Iris pigment epithelial cell (primary cell): ENCODE measurements at regions not wholly inside any gene's neighbourhood (a gene's known extent, or its start where the extent isn't known, plus 50 kb on each side); places are given as distances from the start of the nearest gene placed in this dataset.

Experiments
- DNase-seq: peaks from one replicate; pipeline ENCODE4 v3.0.0-alpha.2; 2011; ENCODE audit warnings: low read depth

DNA sequence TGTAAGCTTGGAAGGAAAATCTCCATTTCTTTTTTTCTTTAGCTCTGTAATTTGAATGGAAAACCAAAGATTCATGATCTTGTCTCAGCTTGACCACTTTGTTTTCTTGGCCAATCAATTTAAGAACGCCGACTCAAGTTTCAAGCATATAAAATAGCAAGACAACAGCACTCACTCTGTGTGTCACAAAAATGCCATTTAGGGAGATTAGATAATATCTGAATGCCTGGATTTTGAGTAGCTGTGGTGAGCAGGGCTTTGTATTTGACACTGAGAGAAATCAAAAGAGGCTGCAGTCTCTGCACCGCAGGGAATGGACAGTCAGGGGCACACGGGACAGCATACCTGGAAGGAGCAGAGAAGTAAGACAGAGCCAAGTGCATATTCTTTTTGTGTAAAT is 209.5 kb upstream of the SLC10A2 start:
- no peak for DNase-seq

DNA sequence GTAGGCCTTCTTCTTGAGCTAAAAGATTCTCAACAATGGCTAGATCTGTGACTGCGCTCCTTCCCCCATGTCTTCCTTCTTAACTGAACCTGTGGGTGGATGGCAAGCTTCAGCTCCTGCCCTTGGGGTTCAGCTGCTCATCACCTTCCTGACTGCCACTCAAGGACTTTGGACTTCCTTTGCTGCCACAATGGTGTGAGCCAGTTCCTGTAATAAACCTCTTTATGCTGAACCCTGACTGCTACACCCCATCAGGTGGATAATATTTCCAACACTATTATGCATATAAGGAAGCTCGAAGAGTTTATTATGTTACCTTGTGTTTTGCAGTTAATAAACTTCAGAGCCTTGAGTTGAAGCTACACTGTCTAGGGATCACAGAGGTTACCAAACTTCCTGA is 208.9 kb upstream of the SLC10A2 start:
- DNase-seq, result no peak

DNA sequence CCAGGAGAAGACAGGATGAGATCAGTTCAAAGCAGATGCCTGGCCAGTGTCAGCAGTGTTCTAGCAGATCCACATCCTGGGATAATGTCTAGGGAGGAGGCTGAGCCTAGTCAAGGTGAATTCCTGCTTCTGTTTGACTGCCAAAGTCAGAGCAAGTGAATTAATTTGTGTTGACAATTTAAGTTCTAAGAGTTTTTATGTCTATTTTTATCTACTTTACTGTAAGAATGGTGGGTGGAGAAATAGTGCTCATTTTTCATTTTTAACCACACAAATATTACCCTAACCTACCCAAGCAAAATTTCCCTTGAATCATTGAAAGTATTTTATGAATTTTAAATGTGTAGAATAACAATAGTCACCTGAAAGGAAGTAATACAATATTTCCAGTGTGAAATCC is 207.6 kb upstream of the SLC10A2 start:
- DNase-seq, result no peak

DNA sequence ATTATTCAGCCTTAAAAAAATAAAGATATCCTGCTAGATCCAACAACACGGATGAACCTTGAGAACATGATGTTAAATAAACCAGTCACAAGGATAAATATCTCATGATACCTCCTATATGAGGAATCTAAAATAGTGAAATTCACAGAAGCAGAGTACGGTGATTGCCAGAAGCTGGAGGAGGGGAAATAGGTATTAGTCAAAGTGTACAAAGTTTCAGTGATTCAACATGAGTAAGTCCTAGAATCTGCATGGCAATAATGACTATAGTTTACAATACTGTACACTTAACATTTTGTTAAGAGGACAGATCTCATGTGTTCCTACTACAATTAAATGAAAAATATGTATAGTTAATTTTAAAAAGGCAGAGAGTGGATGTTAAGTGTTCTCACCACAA is 206.6 kb upstream of the SLC10A2 start:
- DNase-seq, result peak; percentile 39

DNA sequence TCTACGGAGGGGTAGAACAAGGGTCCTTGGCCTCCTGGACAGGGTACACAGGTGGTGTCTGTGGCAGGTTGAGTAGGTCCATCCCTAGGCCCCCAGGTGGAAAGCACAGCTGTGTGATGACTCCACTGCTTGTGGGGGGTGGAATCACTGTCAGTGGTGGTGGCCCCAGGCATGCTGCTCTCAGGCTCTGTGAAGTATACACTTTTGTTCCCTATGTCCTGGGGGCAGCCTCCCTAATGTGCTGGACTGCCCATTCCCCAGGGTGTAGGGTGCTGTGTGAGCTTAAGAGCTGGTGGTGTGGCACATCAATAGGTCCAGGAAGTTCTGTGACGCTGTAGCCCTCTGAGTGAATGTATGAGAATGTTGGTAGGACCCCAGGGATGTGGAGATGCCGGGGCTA is 197.2 kb upstream of the SLC10A2 start:
- DNase-seq, result no peak

DNA sequence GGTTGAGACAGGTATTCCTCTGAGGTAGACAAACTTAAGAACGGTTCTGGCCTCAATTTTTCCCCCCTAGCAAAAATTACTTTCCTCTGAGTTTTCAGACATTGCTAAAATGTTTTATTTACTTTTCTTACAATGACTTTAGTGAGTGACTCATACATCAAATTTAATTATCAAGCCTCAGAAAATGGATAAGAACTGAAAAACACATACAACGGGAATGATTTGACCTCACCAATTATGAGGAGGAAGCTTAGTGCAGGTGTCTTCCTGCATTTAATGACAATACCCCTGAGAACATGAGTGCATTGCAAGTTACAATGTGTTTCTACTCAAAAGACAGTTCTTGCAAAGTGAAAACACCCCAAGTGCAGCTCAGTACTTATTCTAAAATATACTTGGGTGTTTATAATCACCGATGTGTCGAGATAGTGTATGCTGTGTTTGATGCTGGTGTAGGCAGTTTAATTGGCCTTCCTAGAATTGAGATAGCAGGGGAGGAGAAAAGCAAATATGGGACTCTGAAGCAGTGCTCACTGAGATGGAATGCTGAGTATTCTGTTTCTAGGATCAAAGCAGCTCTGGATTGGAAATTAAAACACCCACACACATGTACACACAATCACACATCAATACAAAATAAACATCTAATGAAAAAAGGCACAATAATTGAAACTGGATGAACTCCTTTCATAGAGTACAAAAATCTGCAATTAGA is 189.5 kb upstream of the SLC10A2 start:
- peak; percentile 7 for DNase-seq

DNA sequence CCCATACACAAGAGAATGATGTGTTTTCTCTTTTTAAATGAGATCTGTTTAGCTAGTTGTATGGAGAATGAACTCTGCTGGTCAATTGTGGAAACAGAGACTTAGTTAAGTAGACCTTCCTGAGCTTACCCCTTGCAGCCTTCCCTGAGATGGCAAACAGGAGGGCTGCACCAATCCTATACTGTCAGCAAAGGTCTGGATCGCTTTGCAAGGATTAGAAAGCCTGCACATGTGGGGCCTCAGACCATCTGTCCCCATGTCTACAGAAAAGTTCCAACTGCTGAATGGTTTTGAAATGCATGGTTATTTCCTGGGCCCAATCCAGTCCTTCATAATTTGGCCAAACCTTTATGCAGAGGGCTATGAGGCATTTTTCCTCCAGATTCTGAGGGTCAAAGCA is 183.9 kb upstream of the SLC10A2 start:
- DNase-seq, result no peak

DNA sequence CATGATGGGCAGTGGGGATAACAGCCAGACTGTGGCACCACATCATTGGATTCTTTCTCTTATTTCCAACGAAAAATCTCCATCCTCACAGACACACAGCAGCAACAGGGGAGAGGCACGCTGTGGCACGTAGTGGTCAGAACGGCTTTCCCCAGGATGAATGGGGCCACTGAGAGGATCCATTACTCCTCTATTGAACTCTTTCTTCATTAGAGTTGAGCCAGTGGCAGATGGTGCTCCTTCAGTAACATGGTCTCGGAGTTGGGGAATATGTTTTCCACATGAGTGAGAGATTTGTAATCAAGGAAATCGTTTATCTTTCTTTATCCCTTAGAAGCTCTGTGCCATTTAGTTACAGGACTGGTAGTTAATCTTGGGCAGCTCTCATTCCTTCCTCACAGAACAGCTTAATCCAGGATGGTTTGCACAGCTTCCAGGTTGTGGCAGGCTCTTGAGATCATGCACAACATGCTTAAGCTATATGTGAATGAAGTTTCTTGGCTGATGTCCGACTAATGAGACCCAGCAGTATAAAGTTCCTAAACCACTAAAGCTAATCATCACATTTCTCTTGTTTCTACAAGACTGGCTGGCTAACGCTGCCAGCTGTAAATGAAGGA is 180.5 kb upstream of the SLC10A2 start:
- no peak for DNase-seq

DNA sequence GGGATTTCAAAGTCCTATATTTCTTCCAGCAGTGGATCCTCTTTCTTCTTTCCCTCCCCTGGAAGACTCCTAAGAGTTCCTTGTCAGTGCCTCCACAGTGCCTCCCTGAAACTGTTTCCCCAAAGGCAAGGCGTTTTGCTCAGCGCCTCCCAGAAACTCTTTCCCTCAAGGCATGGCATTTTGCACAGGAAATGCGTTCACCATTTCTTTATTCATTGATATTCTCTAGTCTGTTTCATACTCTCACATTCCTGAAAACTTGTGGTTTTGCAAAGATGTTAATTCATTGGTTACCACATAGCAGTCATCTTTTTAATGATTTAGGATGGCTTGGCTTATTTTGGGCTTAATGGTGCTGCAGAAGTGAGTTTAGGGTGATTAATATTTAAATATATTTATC is 177.3 kb upstream of the SLC10A2 start:
- no peak for DNase-seq

DNA sequence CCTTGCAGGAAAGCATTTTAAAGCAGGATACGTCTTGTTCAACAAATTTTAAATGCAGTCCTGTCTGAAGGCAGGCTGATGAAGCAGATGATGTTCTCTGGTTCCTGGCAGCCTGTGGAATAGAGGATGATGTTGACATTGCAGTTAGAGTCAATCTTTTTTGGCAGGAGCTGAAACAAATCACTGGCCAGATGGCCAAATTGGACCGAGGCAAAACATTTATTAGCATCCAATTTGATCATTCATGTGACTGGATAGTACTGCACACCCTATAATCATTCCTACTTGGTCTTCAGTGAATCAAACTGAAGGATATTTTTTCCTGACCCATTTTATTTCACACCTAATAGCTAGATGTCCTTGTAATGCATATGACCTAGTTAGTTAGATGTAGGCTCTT is 172.2 kb upstream of the SLC10A2 start:
- DNase-seq, result no peak

DNA sequence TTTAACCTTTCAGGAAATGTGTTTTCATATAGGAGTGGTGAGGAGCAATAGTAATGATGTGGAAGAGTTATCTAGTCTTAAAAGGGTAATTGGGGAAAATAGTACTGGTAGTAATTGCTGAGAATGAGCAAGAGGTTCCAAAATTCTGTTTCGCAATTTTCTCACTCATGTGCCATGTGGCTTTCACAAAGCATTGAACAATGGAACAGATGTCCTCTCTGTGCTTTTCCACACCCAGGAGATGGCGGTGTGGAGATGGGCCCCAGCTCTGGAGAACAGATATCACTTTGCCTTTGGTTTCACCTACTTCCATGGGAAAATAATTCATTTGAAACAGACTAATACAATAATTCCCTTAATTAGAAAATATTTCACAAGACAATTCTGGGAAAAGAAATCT is 170.0 kb upstream of the SLC10A2 start:
- DNase-seq, result peak; percentile 14

DNA sequence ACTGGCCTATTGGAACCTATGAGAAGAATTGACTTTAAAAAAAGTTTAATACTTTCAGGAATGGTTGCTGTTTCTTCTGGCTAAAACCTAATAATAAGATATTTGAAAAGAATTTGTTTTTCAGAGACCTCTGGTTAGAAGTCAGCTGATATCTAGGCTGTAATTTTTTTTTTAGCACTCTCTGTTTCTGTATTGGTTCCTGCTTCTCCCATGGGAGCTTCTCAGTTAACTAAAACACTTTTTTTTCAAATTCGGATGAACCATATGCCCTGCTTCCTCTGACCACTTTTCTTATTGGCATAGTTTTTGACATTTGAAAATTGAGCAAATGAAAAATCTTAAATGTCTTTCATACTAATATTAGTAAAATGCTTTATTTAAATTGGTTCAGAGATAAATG is 163.5 kb upstream of the SLC10A2 start:
- DNase-seq, result no peak

DNA sequence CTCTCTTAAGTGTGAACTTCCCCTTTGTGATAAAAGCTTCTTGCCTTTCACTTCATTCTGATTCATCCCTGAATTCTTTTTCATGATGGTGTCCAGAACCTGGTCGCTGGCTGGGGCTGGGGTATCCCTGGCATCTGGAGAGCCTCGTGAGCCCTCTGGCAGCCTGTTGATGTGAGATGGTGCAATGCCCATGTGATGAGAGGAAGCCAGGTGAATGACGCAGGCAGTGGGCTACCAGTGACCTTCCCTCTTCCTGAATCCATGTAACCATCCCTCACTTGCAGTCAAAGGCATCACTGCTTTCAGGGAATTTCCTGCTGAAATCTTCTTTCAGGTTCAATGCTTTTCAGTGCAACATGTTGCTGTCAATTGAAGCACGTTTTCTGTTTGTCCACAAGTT is 158.6 kb upstream of the SLC10A2 start:
- DNase-seq, result no peak

DNA sequence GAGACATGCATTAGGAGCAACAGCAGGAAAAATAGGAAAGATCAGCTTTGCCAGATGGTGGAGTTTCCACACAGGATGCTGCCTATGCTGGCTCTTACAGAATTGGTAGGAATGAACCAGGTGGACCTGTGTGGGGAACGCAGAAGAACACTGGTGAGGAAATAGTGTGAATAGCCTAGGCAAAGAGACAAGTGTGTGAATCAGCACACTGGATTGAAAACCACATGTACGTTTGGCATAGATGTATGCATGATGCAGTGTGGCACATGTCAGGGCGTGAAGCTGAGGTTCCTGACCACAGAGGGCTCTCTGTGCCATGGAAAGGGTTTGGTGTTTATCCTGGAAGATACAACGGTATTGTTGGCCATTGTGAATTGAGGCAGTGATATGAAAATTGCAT is 156.5 kb upstream of the SLC10A2 start:
- no peak for DNase-seq

DNA sequence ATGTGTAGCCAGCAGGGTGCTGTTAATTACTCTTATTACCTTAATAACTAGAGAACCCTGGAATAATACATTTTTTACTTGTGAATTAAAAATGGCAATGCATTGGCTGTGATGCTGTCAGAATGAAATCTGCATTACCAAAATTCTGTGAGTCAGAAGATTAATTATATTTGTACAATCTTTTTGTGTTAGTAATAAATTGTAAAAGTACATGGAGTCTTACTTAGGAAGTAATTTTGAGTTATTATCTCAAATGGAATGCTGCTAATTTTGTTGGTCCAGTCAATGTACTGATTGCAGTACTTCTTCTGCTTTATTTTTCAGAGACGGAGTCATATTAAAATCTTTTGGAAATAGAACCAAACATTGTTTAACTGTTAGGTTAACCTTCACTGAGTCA is 152.0 kb upstream of the SLC10A2 start:
- DNase-seq, result no peak

DNA sequence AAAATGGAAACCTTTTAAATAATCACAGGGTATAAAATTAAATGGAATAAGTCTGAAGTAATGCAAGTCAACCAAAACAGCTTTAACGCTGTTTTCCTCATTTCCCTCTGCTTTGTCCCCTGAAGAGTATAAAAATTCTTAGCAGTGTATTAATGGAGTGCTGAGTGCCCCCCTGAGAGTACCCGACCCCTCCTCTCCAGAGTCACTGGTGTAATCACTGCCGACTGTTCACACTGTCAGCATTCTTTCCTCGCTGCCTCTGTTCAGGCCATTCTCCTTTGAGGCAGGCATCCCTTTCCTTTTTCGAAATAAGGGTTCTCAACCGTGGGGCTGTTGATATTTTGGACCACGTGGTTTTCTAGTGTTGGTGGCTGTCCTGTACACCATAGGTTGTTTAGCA is 146.9 kb upstream of the SLC10A2 start:
- DNase-seq, result no peak

DNA sequence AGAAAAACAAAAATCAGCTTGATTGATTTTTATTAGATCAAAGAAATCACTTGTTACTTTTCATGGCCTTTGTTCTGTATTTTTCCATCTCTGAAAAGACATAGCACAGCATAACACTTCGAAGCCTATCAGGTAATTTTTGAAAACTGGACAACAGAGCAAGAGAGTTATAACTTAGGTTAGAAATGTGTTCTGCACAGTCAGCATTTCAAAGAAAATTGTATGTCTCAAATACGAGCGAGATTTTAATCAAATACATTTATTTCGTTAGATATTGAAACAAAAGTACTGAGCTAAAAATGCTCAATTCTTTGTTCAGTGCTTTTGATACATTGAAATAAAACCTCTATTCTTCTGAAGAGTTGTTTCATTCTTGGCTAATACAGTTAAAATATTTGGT is 144.1 kb upstream of the SLC10A2 start:
- no peak for DNase-seq

DNA sequence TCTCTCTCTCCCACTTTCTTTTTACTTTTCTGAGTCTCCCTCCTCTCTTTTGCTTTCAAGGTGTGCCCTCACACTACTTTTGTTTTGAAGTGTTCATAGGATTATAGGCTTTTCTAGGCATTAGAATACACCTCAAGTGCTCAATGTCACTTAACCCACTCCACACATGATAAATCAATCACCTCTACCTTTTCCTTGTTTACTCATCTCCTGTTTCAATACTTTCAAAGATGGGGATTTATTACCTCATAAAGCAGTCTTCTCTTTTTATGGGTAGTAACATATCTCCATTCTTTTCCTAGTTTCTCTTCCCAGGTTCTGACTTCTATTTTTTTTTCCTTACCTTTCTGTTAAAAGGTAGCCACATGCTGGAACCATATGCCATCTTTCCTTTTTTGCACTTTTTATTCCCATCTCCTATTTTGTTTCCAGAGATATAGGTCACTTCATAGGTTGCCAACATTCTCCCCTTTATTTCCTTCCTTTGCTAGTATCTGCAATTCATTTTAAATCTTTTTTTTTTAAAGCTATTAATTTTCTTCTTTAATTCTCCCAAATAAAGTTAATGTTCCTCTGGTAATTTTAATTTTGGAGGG is 137.6 kb upstream of the SLC10A2 start:
- no peak for DNase-seq

DNA sequence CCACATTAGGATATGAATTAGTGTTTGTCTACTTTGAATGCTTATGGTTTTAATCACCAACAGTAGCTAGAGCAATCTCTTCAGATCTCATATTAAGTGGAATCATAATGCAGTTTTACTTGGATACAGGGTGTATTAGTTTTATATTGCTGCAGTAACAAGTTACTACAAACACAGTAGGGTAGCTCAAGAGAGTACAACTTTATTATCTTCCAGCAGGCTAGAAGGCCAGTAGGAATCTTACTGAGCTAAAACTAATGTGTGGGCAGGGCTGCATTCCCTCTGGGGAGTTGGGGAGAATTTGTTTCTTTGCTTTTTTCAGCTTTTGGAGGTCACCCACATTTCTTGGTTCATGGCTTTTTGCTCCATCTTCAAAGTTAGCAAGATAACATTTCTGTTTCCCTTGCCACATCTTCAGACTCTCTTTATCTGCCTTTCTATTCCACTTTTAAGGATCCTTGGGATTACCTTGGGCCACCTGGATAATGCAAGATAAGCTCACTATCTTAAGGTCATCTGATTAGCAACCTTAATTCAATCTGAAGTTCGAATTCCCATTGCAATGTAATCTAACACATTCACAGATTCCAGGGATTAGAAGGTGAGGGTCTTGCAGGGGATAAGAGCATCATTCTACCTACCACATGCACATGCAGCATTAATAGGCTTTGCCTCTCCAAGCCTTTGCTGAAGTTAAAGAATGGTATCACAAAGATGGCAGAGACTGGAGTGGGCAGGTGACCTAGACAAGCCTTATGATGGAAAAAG is 134.1 kb upstream of the SLC10A2 start:
- DNase-seq, result no peak

DNA sequence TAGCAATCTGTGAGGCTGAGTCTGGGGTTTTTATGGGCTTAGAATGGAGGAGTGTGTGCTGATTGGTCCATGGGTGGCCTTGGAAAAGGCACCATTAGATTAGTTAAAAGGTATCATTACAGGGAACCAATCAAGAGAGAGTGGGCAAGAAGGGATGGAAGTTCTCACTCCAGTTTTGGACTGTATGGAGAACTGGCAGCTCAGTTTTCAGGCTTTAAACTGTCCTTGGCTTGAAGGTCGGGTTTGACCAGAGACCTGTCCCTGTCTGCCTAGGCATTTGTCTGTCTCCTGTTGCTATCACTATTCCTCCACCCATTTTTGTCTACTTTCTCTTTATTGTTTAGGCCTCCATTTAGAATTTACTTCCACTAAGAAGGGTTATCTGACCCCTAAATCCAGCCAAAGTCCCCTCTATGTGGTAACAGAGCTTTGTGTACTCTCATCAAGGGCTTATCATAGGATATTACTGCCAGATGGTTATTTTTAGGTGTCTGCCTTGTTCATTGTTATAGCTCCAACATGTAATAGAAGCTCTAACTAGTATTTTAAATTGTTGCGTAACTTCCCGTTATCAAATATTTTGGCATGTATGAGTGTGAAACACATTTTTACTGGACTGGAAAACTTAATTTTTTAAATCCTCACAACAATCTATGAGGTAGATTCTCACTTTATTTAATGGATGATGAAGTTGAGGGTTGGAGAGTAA is 133.3 kb upstream of the SLC10A2 start:
- DNase-seq, result no peak

DNA sequence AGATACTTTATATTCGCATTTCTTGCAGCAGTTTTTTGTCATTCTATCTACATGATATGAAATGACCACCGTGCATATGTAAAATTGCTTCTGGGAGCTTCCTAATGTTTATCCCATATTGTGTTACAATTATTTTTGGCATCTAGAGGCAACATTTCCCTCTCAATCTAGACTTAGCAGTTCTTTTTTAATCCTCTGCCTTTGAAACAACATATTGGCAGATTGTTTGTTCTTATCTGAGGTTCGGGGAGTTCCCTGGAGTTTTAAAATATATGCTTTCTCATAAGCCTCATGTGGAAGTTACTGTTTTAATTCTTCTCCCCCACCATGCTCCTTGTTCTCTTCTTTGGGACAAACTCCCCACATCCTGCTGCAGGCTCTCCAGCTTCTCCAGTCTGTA is 130.1 kb upstream of the SLC10A2 start:
- DNase-seq, result no peak

DNA sequence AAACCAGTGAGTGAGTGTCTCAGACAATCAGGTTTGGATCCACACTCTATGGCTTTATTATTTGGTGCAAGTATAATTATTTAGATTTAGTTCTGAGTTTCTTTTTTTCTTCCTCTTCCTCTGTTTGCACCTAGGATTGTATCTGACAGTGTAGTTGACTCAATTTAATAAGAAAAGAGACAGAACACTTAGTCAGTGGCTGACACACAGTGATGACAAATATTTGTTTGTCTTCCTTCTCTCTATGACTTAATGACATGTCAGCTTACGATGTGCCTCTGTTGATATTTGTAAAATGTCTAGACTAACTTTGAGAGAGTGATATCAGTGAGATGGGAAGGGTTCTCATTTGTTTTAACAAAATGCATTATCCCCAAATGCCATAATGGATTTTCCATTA is 129.5 kb upstream of the SLC10A2 start:
- no peak for DNase-seq
